T47D (cell line): ENCODE measurements at regions not wholly inside any gene's neighbourhood (a gene's known extent, or its start where the extent isn't known, plus 50 kb on each side); places are given as distances from the start of the nearest gene placed in this dataset.

ENCODE experiments used
- DNase-seq, 2 experiments: peaks; one replicate each; pipeline versions ENCODE4 v3.0.0 to v3.0.0-alpha.2; 2011 to 2012; ENCODE audit warnings: low read depth in 1 of 2, low spot score in 1 of 2
- JUND ChIP-seq: IDR thresholded peaks from 2 replicates; pipeline ENCODE4 v1.6.1; 2012; ENCODE audit warnings: low read depth
- in situ Hi-C: cut with HindIII; loops from 2 replicates; pipeline ENCODE4 v1.10.0; 2016; ENCODE audit warnings: low sequenced_read_pairs, low pct_unique_long_range_greater_than_20kb

DNA sequence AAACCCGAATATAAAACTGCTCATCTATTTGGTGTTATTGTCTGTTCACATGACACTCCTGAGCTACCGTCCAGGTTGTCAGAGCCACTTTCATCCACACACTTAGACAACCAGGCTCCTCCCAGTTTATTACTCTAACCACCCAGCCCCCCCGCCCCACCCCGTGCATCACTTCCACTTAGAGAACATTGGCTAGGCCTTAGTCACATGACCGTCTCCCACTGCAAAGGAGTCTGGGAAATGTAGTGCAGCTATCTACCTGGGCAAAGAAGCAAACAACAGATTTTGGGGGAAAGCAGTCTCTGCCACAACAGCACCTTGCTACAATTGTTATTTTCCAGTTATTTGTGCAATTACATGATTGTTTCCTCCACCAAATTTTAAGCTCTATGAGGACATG is 57.6 kb upstream of the RBPJ start:
- peak in 1 of 2 experiments; percentile 74 for DNase-seq
- in situ Hi-C loops = no loop called here
- no peak for TF ChIP-seq JUND

DNA sequence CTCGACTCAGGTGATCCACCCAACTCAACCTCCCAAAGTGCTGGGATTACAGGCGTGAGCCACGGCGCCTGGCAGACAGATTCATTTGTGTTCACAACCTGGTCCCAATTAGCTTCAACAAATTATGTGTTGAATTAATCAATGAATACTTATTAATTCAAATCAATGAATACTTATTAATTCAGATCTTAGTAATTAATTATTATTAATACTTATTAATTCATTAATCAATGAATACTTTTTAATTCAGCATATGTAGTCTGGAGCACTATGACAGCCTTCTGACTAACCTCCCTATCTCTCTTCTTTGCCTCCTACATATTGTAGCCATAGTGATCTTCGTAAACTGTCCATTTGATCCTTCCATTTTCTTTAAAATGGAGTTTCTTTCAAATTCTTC is 56.7 kb upstream of the RBPJ start:
- TF ChIP-seq JUND = no peak
- in situ Hi-C loops = no loop called here
- no peak for DNase-seq

GRCh38 chr4:26267087-26267486 is 53.7 kb upstream of the RBPJ start:
- no peak for DNase-seq
- in situ Hi-C loops = no loop called here

GRCh38 chr4:26268246-26268645 is 52.6 kb upstream of the RBPJ start:
- in situ Hi-C loops = no loop called here
- no peak for DNase-seq
- TF ChIP-seq JUND = no peak

More at GRCh38 chr4:26267087-26267486, 53.7 kb upstream of the RBPJ start:
- TF ChIP-seq JUND = no peak

DNA sequence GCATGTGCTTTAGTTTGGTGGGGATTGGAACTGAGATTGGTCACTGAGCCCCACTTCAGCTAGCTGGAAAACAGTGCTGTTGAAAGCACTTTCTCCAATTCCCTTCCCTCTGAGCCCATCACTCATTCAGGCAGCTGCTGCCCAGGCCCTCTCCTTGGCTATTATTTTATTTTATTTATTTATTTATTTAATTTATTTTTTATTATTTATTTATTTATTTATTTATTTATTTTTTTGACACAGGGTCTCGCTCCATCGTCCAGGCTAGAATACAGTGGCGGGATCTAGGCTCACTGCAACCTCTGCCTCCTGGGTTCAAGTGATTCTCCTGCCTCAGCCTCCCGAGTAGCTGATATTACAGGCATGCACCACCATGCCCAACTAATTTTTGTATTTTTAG is 51.8 kb upstream of the RBPJ start:
- TF ChIP-seq JUND = no peak
- no peak for DNase-seq
- in situ Hi-C loops = no loop called here
